K562 (cell line): ENCODE measurements at regions not wholly inside any gene's neighbourhood (a gene's known extent, or its start where the extent isn't known, plus 50 kb on each side); places are given as distances from the start of the nearest gene placed in this dataset.
"Not testable (repeated sequence)": the region's sequence is repeated elsewhere in the genome, so short reads cannot be mapped to it uniquely, and the experiment has no call there.

ENCODE experiments used
- ATAC-seq: fragments of 200-7000 bp; cut with Tn5 transposase; 3 replicates; pipeline ENCODE4 v1.9.1; 2020; ENCODE audit warnings: moderate library complexity
- BruUV-seq: library from RNA; stranded (reverse); fragments of 400-500 nt; replicated peaks from 2 replicates; lab custom pipeline; 2021; lab: Mats Ljungman, UMichigan
- CTCF ChIA-PET: fragments of 300-600 bp; formaldehyde crosslinking; extraction: SDS; loops from one replicate; lab custom pipeline; 2021; ENCODE audit warnings: low intra/inter-chr PET ratio; lab: Yijun Ruan, JAX
- POLR2A ChIA-PET: fragments of 300-600, 350-650 bp; sonication (Branson Sonifier 250); formaldehyde crosslinking; extraction: SDS; loops from one replicate; lab custom pipeline; 2021; ENCODE audit warnings: antibody characterized with exemption, inconsistent platforms; lab: Yijun Ruan, JAX
- DNase-seq, 4 experiments: peaks; one replicate each; pipeline versions ENCODE4 v3.0.0 to v3.0.0-alpha.2; 2011 to 2018; ENCODE audit warnings: low spot score in 3 of 4, mixed read lengths in 3 of 4; ENCODE audit errors: extremely low read depth in 1 of 4
- FAIRE-seq: peaks from 2 replicates; lab custom pipeline; 2011; peaks lifted over from hg19 to GRCh38; lab: Jason Lieb, UNC
- H2AFZ ChIP-seq: 2 replicates; pipeline ENCODE4 v1.6.0; 2011; ENCODE audit warnings: low read depth, low read length, control low read depth, inconsistent platforms
- H3K27ac ChIP-seq: fragments of 200-600 bp; 3 replicates; pipeline ENCODE4 v1.8.0; 2011; ENCODE audit warnings: low read depth, mild to moderate bottlenecking, control low read depth, inconsistent platforms, low read length, moderate library complexity, mixed read lengths; ENCODE audit errors: extremely low read depth
- H3K27me3 ChIP-seq, 2 experiments: fragments of 300-600 bp in 1 of 2; 2 replicates in 1 of 2; 3 replicates in 1 of 2; pipeline versions ENCODE4 v1.6.0 to v1.8.0; 2011; ENCODE audit warnings: inconsistent platforms in 2 of 2, low read length in 2 of 2, mild to moderate bottlenecking in 1 of 2, mixed read lengths in 1 of 2, moderate library complexity in 1 of 2; ENCODE audit not compliant: control insufficient read depth in 2 of 2, insufficient read depth in 2 of 2
- H3K36me3 ChIP-seq: fragments of 300-600 bp; 3 replicates; pipeline ENCODE4 v1.8.0; 2011; ENCODE audit warnings: mild to moderate bottlenecking, low read length, inconsistent platforms; ENCODE audit not compliant: control insufficient read depth, insufficient read depth
- H3K4me1 ChIP-seq, 2 experiments: fragments of 200-600 bp in 1 of 2; replicated peaks in 1 of 2; 2 replicates in 1 of 2; 3 replicates in 1 of 2; pipeline versions ENCODE4 v1.5.1 to v1.8.0; 2011; ENCODE audit warnings: inconsistent platforms in 2 of 2, low read length in 2 of 2, mild to moderate bottlenecking in 1 of 2, mixed read lengths in 1 of 2, moderate library complexity in 1 of 2; ENCODE audit not compliant: control insufficient read depth in 2 of 2, insufficient read depth in 2 of 2
- H3K4me2 ChIP-seq: 2 replicates; pipeline ENCODE4 v1.6.1; 2011; ENCODE audit warnings: low read length, control low read depth, inconsistent platforms, mixed read lengths; ENCODE audit not compliant: insufficient read depth
- H3K4me3 ChIP-seq: fragments of 200-600 bp; sonication (generic), shearing (Covaris generic); 2 replicates; pipeline ENCODE4 v1.5.1; 2016; ENCODE audit warnings: control low read depth, inconsistent platforms
- H3K79me2 ChIP-seq: fragments of 200-600 bp; 3 replicates; pipeline ENCODE4 v1.8.0; 2011; ENCODE audit warnings: low read length, inconsistent platforms; ENCODE audit not compliant: control insufficient read depth, insufficient read depth
- H3K9ac ChIP-seq, 2 experiments: 2 replicates each; pipeline versions ENCODE4 v1.6.0 to v1.6.1; 2011; ENCODE audit warnings: low read depth in 2 of 2, low read length in 2 of 2, control low read depth in 1 of 2, inconsistent platforms in 1 of 2, mild to moderate bottlenecking in 1 of 2, mixed read lengths in 1 of 2; ENCODE audit not compliant: insufficient read depth in 1 of 2
- H3K9me1 ChIP-seq: one replicate; pipeline ENCODE4 v1.6.0; 2011; ENCODE audit warnings: inconsistent platforms, mild to moderate bottlenecking, low read length, moderate library complexity; ENCODE audit not compliant: control insufficient read depth, insufficient read depth
- H3K9me3 ChIP-seq: replicated peaks from 2 replicates; pipeline ENCODE4 v1.5.1; 2011; ENCODE audit warnings: low read depth, low read length, inconsistent platforms; ENCODE audit not compliant: control insufficient read depth, insufficient read depth
- H4K20me1 ChIP-seq: replicated peaks from 2 replicates; pipeline ENCODE4 v1.6.1; 2011; ENCODE audit warnings: low read length, inconsistent platforms, mixed read lengths; ENCODE audit not compliant: control insufficient read depth, insufficient read depth
- POU5F1 ChIP-seq: fragments of 150-350 bp; IDR thresholded peaks from 2 replicates; pipeline ENCODE4 v1.6.1; 2014; ENCODE audit warnings: borderline replicate concordance, low read length, low read depth, mild to moderate bottlenecking; ENCODE audit not compliant: partially characterized antibody
- ZNF146 ChIP-seq: IDR thresholded peaks from one replicate; pipeline ENCODE4 v1.6.1; 2018; ENCODE audit warnings: missing compliant biosample characterization; ENCODE audit not compliant: unreplicated experiment
- WGBS: fragments of 100-300 bp; shearing (Covaris generic); methylation state at CpG from one replicate; pipeline ENCODE4 v1.1.6; 2016; ENCODE audit warnings: low coverage, mixed read lengths; ENCODE audit not compliant: insufficient coverage; ENCODE audit errors: missing lambda C conversion rate; 5-methylcytosine and 5-hydroxymethylcytosine counted together
- in situ Hi-C: fragments of 300-500 bp; cut with MboI; formaldehyde crosslinking; loops from 4 replicates; pipeline ENCODE4 v1.15.0; 2018; ENCODE audit warnings: inconsistent platforms, mixed read lengths
- intact Hi-C: fragments of 100-400 bp; cut with micrococcal nuclease; formaldehyde crosslinking; loops from 2 replicates; pipeline ENCODE4 v1.14.2; 2022

GRCh38 chr5:99045871-99046270 is 117.1 kb upstream of the CHD1 start:
- TF ChIP-seq POU5F1, result no peak
- POLR2A ChIA-PET, result interaction anchor here (0.7 kb wide), 1 partner anchor 133 kb away, joined by 4 read pairs; no protein-coding TSS in a partner anchor
- 62% methylated on average over 4 of the region's 4 CpGs for WGBS
- no peaks in the 10 kb centered on the region for H3K9me3 ChIP-seq
- H3K4me3 ChIP-seq, result no peak overlapping the region
- H3K9me1 ChIP-seq, result no peaks in the 10 kb centered on the region
- H3K79me2 ChIP-seq, result no peaks in the 10 kb centered on the region
- intact Hi-C loops (no loop called here), in situ Hi-C loops (loop anchor here (25.0 kb wide), 1 partner anchor 1859 kb away; the partner anchor contains the start of gene RIOK2)
- H3K4me1 ChIP-seq, result no peaks in the 10 kb centered on the region
- FAIRE-seq (no peak), DNase-seq (no peak), ATAC-seq (no peak)
- CTCF ChIA-PET, result no interaction called here
- H3K27ac ChIP-seq, result no peak overlapping the region
- H3K36me3 ChIP-seq, result no peaks in the 10 kb centered on the region
- H3K9ac ChIP-seq, result no peak overlapping the region
- H4K20me1 ChIP-seq, result no peaks in the 10 kb centered on the region
- H3K27me3 ChIP-seq, result no peaks in the 10 kb centered on the region
- no TSS peak for BruUV-seq
- H2AFZ ChIP-seq, result no peak overlapping the region
- no peak overlapping the region for H3K4me2 ChIP-seq

GRCh38 chr5:99043257-99043656 is 114.5 kb upstream of the CHD1 start:
- POLR2A ChIA-PET, H2AFZ ChIP-seq, H3K27ac ChIP-seq, intact Hi-C loops, CTCF ChIA-PET, H4K20me1 ChIP-seq, H3K9me3 ChIP-seq, H3K79me2 ChIP-seq, H3K9ac ChIP-seq, H3K4me1 ChIP-seq, DNase-seq, FAIRE-seq, H3K4me2 ChIP-seq, H3K9me1 ChIP-seq, H3K36me3 ChIP-seq, ATAC-seq, H3K4me3 ChIP-seq, BruUV-seq, H3K27me3 ChIP-seq: not testable (repeated sequence)
- TF ChIP-seq ZNF146 (CRISPR knock-in tag), result peak; percentile 67
- WGBS, result 22% methylated on average over 6 of the region's 6 CpGs
- in situ Hi-C loops, result loop anchor here (25.0 kb wide), 1 partner anchor 1856 kb away; the partner anchor contains the start of gene RIOK2
